ENCODE measurements at regions not wholly inside any gene's neighbourhood (a gene's known extent, or its start where the extent isn't known, plus 50 kb on each side); places are given as distances from the start of the nearest gene placed in this dataset.
"Not testable (repeated sequence)": the region's sequence is repeated elsewhere in the genome, so short reads cannot be mapped to it uniquely, and the experiment has no call there.

DNA sequence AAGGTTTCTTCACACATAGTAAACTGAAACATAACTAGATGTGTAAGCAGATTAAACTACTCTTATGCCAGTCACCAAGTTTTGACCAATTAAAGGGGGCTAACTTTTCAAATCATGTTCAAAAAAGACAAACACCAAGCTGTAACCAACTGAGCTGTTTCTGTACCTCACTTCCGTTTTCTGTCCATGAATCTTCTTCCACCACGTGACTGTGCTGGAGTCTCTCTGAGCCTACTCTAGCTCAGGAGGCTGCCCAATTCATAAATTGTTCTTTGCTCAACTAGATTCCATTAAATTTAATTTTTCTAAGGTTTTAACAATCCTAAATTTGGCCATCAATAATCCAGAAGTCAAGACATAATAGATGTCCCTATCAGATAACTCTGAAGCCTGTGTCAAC is 229.4 kb downstream of the FNDC1 start:
- Histone ChIP-seq H3K4ac (ENCODE audit: low read length) (no peak overlapping the region), H2AK5ac (ENCODE audit: low read depth, low read length) (no peak overlapping the region), H2AFZ (ENCODE audit: low read length) (no peak overlapping the region), H2BK5ac (ENCODE audit: low read length) (no peak overlapping the region), H3K23ac (ENCODE audit: low read depth, low read length, poor library complexity) (no peak overlapping the region), H3K4me2 (ENCODE audit: insufficient read depth, low read length, poor library complexity, severe bottlenecking) (no peak overlapping the region), H3K18ac (ENCODE audit: low read length) (no peak overlapping the region), H2BK120ac (ENCODE audit: low read depth, low read length) (no peak overlapping the region), H3K14ac (ENCODE audit: low read length) (no peak overlapping the region), H2BK15ac (ENCODE audit: low read length) (no peak overlapping the region), H3K9me3 (replicated peaks in 1 of 2; ENCODE audit: control insufficient read depth in 2 of 2, insufficient read depth in 1 of 2, low read depth in 1 of 2, low read length in 2 of 2) (no peaks in the 10 kb centered on the region), H3K4me1 (ENCODE audit: control insufficient read depth in 2 of 2, insufficient read depth in 1 of 2, low read depth in 1 of 2, low read length in 2 of 2) (no peaks in the 10 kb centered on the region), H3K36me3 (replicated peaks in 1 of 2; ENCODE audit: control insufficient read depth in 2 of 2, insufficient read depth in 2 of 2, low read length in 2 of 2) (no peaks in the 10 kb centered on the region), H3K79me1 (ENCODE audit: low read depth, low read length) (no peaks in the 10 kb centered on the region), H3K27me3 (ENCODE audit: control insufficient read depth in 3 of 3, insufficient read depth in 3 of 3, low read depth in 1 of 3, low read length in 3 of 3) (no peaks in the 10 kb centered on the region), H3K27ac (replicated peaks; ENCODE audit: low read length) (no peak overlapping the region), H3K4me3 (ENCODE audit: low read length in 2 of 2) (no peak overlapping the region), H2BK12ac (ENCODE audit: low read length) (no peak overlapping the region), H4K91ac (ENCODE audit: low read depth, low read length, poor library complexity) (no peak overlapping the region), H4K8ac (ENCODE audit: low read depth, low read length) (no peak overlapping the region), H3K9ac (ENCODE audit: low read depth, low read length, poor library complexity) (no peak overlapping the region)
- WGBS, 2 donors (ENCODE audit: extremely low coverage in 2 of 2, insufficient read length in 2 of 2, insufficient replicate concordance in 1 of 2) = no CpG with 5 or more reads among the region's 2 CpGs
- DNase-seq (ENCODE audit: low spot score) = no peak

- Histone ChIP-seq H2BK15ac (ENCODE audit: low read length) (no peak overlapping the region), H2BK5ac (ENCODE audit: low read length) (no peak overlapping the region), H3K18ac (ENCODE audit: low read length) (no peak overlapping the region), H3K4ac (ENCODE audit: low read length) (no peak overlapping the region), H2BK12ac (ENCODE audit: low read length) (no peak overlapping the region), H3K9me3 (replicated peaks in 1 of 2; ENCODE audit: control insufficient read depth in 2 of 2, insufficient read depth in 1 of 2, low read depth in 1 of 2, low read length in 2 of 2) (peaks cover 0 to 1% of the 10 kb centered on the region in 2 donors), H3K14ac (ENCODE audit: low read length) (no peak overlapping the region), H4K91ac (ENCODE audit: low read depth, low read length, poor library complexity) (no peak overlapping the region), H3K27ac (replicated peaks; ENCODE audit: low read length) (no peak overlapping the region), H3K79me1 (ENCODE audit: low read depth, low read length) (no peaks in the 10 kb centered on the region), H3K23ac (ENCODE audit: low read depth, low read length, poor library complexity) (no peak overlapping the region), H3K4me3 (ENCODE audit: low read length in 2 of 2) (no peak overlapping the region), H2AFZ (ENCODE audit: low read length) (no peak overlapping the region), H2AK5ac (ENCODE audit: low read depth, low read length) (no peak overlapping the region), H3K27me3 (ENCODE audit: control insufficient read depth in 3 of 3, insufficient read depth in 3 of 3, low read depth in 1 of 3, low read length in 3 of 3) (no peaks in the 10 kb centered on the region), H4K8ac (ENCODE audit: low read depth, low read length) (no peak overlapping the region), H2BK120ac (ENCODE audit: low read depth, low read length) (no peak overlapping the region), H3K4me1 (ENCODE audit: control insufficient read depth in 2 of 2, insufficient read depth in 1 of 2, low read depth in 1 of 2, low read length in 2 of 2) (no peaks in the 10 kb centered on the region), H3K9ac (ENCODE audit: low read depth, low read length, poor library complexity) (no peak overlapping the region), H3K4me2 (ENCODE audit: insufficient read depth, low read length, poor library complexity, severe bottlenecking) (no peak overlapping the region), H3K36me3 (replicated peaks in 1 of 2; ENCODE audit: control insufficient read depth in 2 of 2, insufficient read depth in 2 of 2, low read length in 2 of 2) (no peaks in the 10 kb centered on the region)
- no peak for DNase-seq (ENCODE audit: low spot score)
Measured at GRCh38 chr6:159397753-159398152, 228.6 kb downstream of the FNDC1 start.

DNA sequence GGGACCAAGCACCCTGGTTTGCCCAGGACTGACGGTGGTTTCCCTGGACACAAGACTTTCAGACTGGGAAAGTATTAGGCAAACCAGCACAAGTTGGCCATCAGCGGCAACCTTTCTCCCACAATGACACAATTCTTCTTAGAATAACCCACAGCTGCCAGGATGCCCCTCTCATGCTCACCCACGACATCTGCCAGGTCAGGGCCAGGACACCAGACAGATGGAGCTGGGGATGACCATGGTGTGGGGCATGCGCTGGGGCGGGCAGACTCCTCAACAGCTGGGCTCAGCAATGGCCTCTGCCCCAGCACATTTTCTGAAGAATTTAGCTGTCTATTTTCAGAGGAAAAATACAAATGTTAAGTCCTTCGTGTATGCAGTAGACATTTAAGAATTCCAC is 226.4 kb downstream of the FNDC1 start:
- Histone ChIP-seq H3K4me1 (ENCODE audit: control insufficient read depth in 2 of 2, insufficient read depth in 1 of 2, low read depth in 1 of 2, low read length in 2 of 2) (no peaks in the 10 kb centered on the region), H3K18ac (ENCODE audit: low read length) (no peak overlapping the region), H2BK120ac (ENCODE audit: low read depth, low read length) (no peak overlapping the region), H2BK5ac (ENCODE audit: low read length) (no peak overlapping the region), H2AK5ac (ENCODE audit: low read depth, low read length) (no peak overlapping the region), H3K23ac (ENCODE audit: low read depth, low read length, poor library complexity) (no peak overlapping the region), H3K4ac (ENCODE audit: low read length) (no peak overlapping the region), H3K14ac (ENCODE audit: low read length) (no peak overlapping the region), H3K4me2 (ENCODE audit: insufficient read depth, low read length, poor library complexity, severe bottlenecking) (no peak overlapping the region), H2AFZ (ENCODE audit: low read length) (no peak overlapping the region), H3K27me3 (ENCODE audit: control insufficient read depth in 3 of 3, insufficient read depth in 3 of 3, low read depth in 1 of 3, low read length in 3 of 3) (no peaks in the 10 kb centered on the region), H2BK12ac (ENCODE audit: low read length) (no peak overlapping the region), H3K4me3 (ENCODE audit: low read length in 2 of 2) (no peak overlapping the region), H3K36me3 (replicated peaks in 1 of 2; ENCODE audit: control insufficient read depth in 2 of 2, insufficient read depth in 2 of 2, low read length in 2 of 2) (no peaks in the 10 kb centered on the region), H3K9me3 (replicated peaks in 1 of 2; ENCODE audit: control insufficient read depth in 2 of 2, insufficient read depth in 1 of 2, low read depth in 1 of 2, low read length in 2 of 2) (peaks cover 0 to 1% of the 10 kb centered on the region in 2 donors), H4K91ac (ENCODE audit: low read depth, low read length, poor library complexity) (no peak overlapping the region), H3K9ac (ENCODE audit: low read depth, low read length, poor library complexity) (no peak overlapping the region), H3K27ac (replicated peaks; ENCODE audit: low read length) (no peak overlapping the region), H2BK15ac (ENCODE audit: low read length) (no peak overlapping the region), H4K8ac (ENCODE audit: low read depth, low read length) (no peak overlapping the region), H3K79me1 (ENCODE audit: low read depth, low read length) (no peaks in the 10 kb centered on the region)
- DNase-seq (ENCODE audit: low spot score) = no peak
- no CpG with 5 or more reads among the region's 6 CpGs for WGBS, 2 donors (ENCODE audit: extremely low coverage in 2 of 2, insufficient read length in 2 of 2, insufficient replicate concordance in 1 of 2)

GRCh38 chr6:159392695-159393094 is 223.5 kb downstream of the FNDC1 start:
- not testable (repeated sequence) for H3K4me2 ChIP-seq (ENCODE audit: insufficient read depth, low read length, poor library complexity, severe bottlenecking); H2AK5ac ChIP-seq (ENCODE audit: low read depth, low read length); H3K9ac ChIP-seq (ENCODE audit: low read depth, low read length, poor library complexity); H4K8ac ChIP-seq (ENCODE audit: low read depth, low read length); H3K27ac ChIP-seq (replicated peaks; ENCODE audit: low read length); H3K4ac ChIP-seq (ENCODE audit: low read length); H3K4me3 ChIP-seq (ENCODE audit: low read length in 2 of 2); H3K27me3 ChIP-seq (ENCODE audit: control insufficient read depth in 3 of 3, insufficient read depth in 3 of 3, low read depth in 1 of 3, low read length in 3 of 3); H3K4me1 ChIP-seq (ENCODE audit: control insufficient read depth in 2 of 2, insufficient read depth in 1 of 2, low read depth in 1 of 2, low read length in 2 of 2); H2BK120ac ChIP-seq (ENCODE audit: low read depth, low read length); H3K23ac ChIP-seq (ENCODE audit: low read depth, low read length, poor library complexity); H2BK5ac ChIP-seq (ENCODE audit: low read length); H3K9me3 ChIP-seq (replicated peaks in 1 of 2; ENCODE audit: control insufficient read depth in 2 of 2, insufficient read depth in 1 of 2, low read depth in 1 of 2, low read length in 2 of 2); H3K18ac ChIP-seq (ENCODE audit: low read length); H3K36me3 ChIP-seq (replicated peaks in 1 of 2; ENCODE audit: control insufficient read depth in 2 of 2, insufficient read depth in 2 of 2, low read length in 2 of 2); H2BK15ac ChIP-seq (ENCODE audit: low read length); H3K14ac ChIP-seq (ENCODE audit: low read length); H3K79me1 ChIP-seq (ENCODE audit: low read depth, low read length); H2BK12ac ChIP-seq (ENCODE audit: low read length); H2AFZ ChIP-seq (ENCODE audit: low read length); DNase-seq (ENCODE audit: low spot score); H4K91ac ChIP-seq (ENCODE audit: low read depth, low read length, poor library complexity)
- no CpG with 5 or more reads among the region's 3 CpGs for WGBS, 2 donors (ENCODE audit: extremely low coverage in 2 of 2, insufficient read length in 2 of 2, insufficient replicate concordance in 1 of 2)

Data from neuronal stem cell (in vitro differentiated cells).